ENCODE measurements at regions not wholly inside any gene's neighbourhood (a gene's known extent, or its start where the extent isn't known, plus 50 kb on each side); places are given as distances from the start of the nearest gene placed in this dataset.

DNA sequence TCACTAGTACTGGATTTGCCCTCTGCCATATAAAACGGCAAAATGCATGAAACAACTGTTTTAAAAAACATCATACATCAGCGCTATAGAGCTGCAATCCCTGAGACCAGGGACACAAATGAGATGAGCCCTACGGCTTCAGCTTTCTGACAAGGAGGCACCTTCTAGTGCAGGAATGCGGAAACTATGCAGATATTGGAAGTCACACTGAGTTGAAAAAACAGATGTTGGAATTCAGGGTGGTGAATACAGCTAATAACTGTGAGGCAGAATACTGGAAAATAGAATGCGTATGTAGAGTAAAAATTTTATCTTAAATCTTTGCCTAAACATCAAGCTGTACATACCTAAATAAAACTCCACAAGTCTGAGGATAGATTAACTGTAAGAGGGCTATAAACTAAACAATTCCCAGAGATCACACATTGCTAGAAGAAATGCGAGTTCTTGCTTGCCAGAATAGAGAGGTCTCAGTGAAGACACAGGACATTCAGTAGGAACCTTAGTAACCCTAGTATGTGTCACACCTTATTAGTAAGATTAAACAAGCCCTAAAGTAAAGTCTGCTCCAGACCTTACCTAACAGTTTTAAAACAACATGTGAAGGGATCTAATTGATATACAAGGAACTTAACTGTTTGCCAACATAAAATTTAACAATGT lies 541.4 kb upstream of the DDX18 start:
- H4K20me1 ChIP-seq (ENCODE audit: insufficient read depth, low read length): no peaks in the 10 kb centered on the region
- H3K27me3 ChIP-seq (ENCODE audit: control insufficient read depth, insufficient read depth, low read length): no peaks in the 10 kb centered on the region
- intact Hi-C loops (cut with micrococcal nuclease): no loop called here
- no peak overlapping the region for H2BK20ac ChIP-seq (ENCODE audit: low read depth, low read length)
- H3K4me3 ChIP-seq (ENCODE audit: insufficient read depth, low read depth, low read length): no peak overlapping the region
- BruUV-seq (replicated peaks): no TSS peak
- H3K23ac ChIP-seq (ENCODE audit: low read depth, low read length): no peak overlapping the region
- no peak overlapping the region for H2BK5ac ChIP-seq (ENCODE audit: low read depth, low read length, poor library complexity, severe bottlenecking)
- no peak overlapping the region for H3K56ac ChIP-seq (ENCODE audit: extremely low read depth, insufficient read depth, low read length)
- no peak for DNase-seq
- H2AFZ ChIP-seq (replicated peaks; ENCODE audit: low read length, poor library complexity): no peak overlapping the region
- ATAC-seq (ENCODE audit: low read depth): no peak
- H3K9me3 ChIP-seq (ENCODE audit: control insufficient read depth, insufficient read depth, low read length): peaks cover 4% of the 10 kb centered on the region; the same call in 1 of the 2 replicates
- H4K91ac ChIP-seq (ENCODE audit: insufficient read depth, low read depth, low read length): no peak overlapping the region
- no peak overlapping the region for H3K9ac ChIP-seq (ENCODE audit: low read depth, low read length)
- ChIA-PET CTCF (interaction anchor here (0.6 kb wide), 1 partner anchor 65 kb away, joined by 3 read pairs; no protein-coding TSS in a partner anchor), POLR2A (ENCODE audit: unreplicated experiment) (no interaction called here)
- H2AK9ac ChIP-seq (replicated peaks; ENCODE audit: low read depth, low read length, poor library complexity): no peak overlapping the region
- H3K79me1 ChIP-seq (ENCODE audit: low read depth in 1 of 2, low read length in 2 of 2): no peaks in the 10 kb centered on the region
- no peak overlapping the region for H3K27ac ChIP-seq (ENCODE audit: insufficient read depth, low read length)
- no peak overlapping the region for H3K14ac ChIP-seq (replicated peaks; ENCODE audit: low read depth, low read length)
- TF ChIP-seq MXI1 (IDR thresholded peaks at IDR 0.05; ENCODE audit: borderline replicate concordance, low read depth, low read length) (no peak), MAFK (IDR thresholded peaks at IDR 0.05; ENCODE audit: low read depth, low read length) (no peak), NFE2L2 (IDR thresholded peaks at IDR 0.05; ENCODE audit: low read depth, low read length) (no peak), SMC3 (IDR thresholded peaks at IDR 0.05; ENCODE audit: low read depth, low read length) (no peak), RAD21 (IDR thresholded peaks at IDR 0.05; ENCODE audit: low read length) (no peak), MAZ (IDR thresholded peaks at IDR 0.05; ENCODE audit: borderline replicate concordance, low read depth, low read length) (no peak)
- TF ChIP-seq, protein P1, sequence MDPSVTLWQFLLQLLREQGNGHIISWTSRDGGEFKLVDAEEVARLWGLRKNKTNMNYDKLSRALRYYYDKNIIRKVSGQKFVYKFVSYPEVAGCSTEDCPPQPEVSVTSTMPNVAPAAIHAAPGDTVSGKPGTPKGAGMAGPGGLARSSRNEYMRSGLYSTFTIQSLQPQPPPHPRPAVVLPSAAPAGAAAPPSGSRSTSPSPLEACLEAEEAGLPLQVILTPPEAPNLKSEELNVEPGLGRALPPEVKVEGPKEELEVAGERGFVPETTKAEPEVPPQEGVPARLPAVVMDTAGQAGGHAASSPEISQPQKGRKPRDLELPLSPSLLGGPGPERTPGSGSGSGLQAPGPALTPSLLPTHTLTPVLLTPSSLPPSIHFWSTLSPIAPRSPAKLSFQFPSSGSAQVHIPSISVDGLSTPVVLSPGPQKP (IDR thresholded peaks at IDR 0.05; ENCODE audit: borderline replicate concordance, low read depth, low read length): no peak
- dilution Hi-C loops (cut with HindIII; ENCODE audit: low sequenced_read_pairs, unreplicated experiment): no loop called here
- H3K18ac ChIP-seq (ENCODE audit: low read depth, low read length): no peak overlapping the region
- no peak overlapping the region for H2BK15ac ChIP-seq (ENCODE audit: low read depth, low read length)
- H4K8ac ChIP-seq (ENCODE audit: low read depth in 2 of 2, low read length in 2 of 2): no peak overlapping the region
- H3K36me3 ChIP-seq (ENCODE audit: control insufficient read depth, insufficient read depth, low read length): no peaks in the 10 kb centered on the region
- no peaks in the 10 kb centered on the region for H3K4me1 ChIP-seq (ENCODE audit: control insufficient read depth, insufficient read depth, low read length)
- H2AK5ac ChIP-seq (ENCODE audit: low read depth, low read length): no peak overlapping the region
- no peak overlapping the region for H3K4me2 ChIP-seq (ENCODE audit: low read depth, low read length)
- no CpG with 5 or more reads among the region's 6 CpGs for WGBS, 2 experiments (ENCODE audit: extremely low coverage in 2 of 2, insufficient read length in 1 of 2)
- no peak overlapping the region for H4K5ac ChIP-seq (ENCODE audit: low read depth, low read length)
- H3K4ac ChIP-seq (ENCODE audit: low read depth, low read length): no peak overlapping the region
- in situ Hi-C loops (cut with MboI; ENCODE audit: low sequenced_read_pairs): no loop called here
- no peak overlapping the region for H2BK120ac ChIP-seq (ENCODE audit: low read depth, low read length)
- no peaks in the 10 kb centered on the region for H3K9me1 ChIP-seq (ENCODE audit: insufficient read depth, low read length)
